ENCODE measurements at regions not wholly inside any gene's neighbourhood (a gene's known extent, or its start where the extent isn't known, plus 50 kb on each side); places are given as distances from the start of the nearest gene placed in this dataset.

DNA sequence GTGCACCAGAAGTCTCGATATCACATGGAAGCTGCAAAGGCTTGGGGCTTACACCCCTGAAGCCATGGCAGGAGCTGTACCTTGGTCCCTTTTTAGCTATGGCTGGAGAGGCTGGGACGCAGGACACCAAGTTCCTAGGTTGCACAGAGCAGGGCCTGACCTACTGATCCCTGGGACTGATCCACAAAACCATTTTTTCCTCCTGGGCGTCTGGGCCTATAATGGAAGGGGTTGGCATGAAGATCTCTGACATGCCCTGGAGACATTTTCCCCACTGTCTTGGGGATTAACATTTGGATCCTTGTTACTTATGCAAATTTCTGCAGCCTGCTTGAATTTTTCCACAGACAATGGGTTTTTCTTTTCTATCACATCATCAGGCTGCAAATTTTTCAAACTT is 286.7 kb upstream of the PTPRD start:
- DNase-seq (ENCODE audit: low read depth) = no peak
- TF ChIP-seq, protein P1, sequence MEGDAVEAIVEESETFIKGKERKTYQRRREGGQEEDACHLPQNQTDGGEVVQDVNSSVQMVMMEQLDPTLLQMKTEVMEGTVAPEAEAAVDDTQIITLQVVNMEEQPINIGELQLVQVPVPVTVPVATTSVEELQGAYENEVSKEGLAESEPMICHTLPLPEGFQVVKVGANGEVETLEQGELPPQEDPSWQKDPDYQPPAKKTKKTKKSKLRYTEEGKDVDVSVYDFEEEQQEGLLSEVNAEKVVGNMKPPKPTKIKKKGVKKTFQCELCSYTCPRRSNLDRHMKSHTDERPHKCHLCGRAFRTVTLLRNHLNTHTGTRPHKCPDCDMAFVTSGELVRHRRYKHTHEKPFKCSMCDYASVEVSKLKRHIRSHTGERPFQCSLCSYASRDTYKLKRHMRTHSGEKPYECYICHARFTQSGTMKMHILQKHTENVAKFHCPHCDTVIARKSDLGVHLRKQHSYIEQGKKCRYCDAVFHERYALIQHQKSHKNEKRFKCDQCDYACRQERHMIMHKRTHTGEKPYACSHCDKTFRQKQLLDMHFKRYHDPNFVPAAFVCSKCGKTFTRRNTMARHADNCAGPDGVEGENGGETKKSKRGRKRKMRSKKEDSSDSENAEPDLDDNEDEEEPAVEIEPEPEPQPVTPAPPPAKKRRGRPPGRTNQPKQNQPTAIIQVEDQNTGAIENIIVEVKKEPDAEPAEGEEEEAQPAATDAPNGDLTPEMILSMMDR (conservative IDR thresholded peaks at IDR 0.05; ENCODE audit: low read depth, low read length) = no peak
- no peak overlapping the region for H3K4me3 ChIP-seq (ENCODE audit: low read depth, low read length)

DNA sequence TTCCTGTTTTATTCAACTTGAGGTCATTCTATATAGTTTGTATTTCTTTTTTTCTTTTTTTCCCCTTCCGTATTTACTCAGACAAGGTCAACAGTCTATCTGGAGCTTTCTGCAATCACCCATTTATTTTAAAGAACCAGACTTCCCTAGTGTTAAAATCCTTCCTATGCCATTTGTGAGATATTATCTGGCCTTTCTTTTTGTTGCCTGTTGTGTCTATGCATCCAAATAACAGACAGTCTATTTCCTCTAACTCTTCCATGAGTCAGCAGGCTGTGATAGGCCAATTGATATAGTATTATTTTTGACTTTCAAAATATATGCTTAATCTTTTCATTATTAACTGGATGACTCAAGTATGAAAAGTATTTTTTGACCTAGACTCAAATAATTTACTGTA is 291.2 kb upstream of the PTPRD start:
- DNase-seq (ENCODE audit: low read depth) = peak; percentile 5
- TF ChIP-seq, protein P1 (conservative IDR thresholded peaks at IDR 0.05; ENCODE audit: low read depth, low read length) = no peak
- H3K4me3 ChIP-seq (ENCODE audit: low read depth, low read length) = no peak overlapping the region

DNA sequence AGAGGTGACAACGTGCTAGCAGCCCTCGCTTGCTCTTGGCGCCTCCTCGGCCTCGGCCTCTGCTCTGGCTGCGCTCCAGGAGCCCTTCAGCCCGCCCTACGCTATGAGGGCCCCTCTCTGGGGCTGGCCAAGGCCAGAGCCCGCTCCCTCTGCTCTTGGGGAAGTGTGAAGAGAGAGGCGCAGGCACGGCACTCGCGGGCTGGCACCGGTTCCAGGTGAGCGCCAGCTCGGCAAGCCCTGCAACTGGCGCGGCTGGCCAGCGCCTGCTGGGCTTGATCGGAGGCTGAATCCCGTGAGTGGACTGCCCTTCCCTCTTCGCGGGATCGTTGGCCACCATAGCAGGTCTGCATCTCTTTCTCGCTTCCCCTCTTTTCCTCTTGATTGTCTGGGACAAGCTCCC is 298.0 kb upstream of the PTPRD start:
- H3K4me3 ChIP-seq (ENCODE audit: low read depth, low read length) = no peak overlapping the region
- TF ChIP-seq, protein P1 (conservative IDR thresholded peaks at IDR 0.05; ENCODE audit: low read depth, low read length) = no peak
- DNase-seq (ENCODE audit: low read depth) = no peak

DNA sequence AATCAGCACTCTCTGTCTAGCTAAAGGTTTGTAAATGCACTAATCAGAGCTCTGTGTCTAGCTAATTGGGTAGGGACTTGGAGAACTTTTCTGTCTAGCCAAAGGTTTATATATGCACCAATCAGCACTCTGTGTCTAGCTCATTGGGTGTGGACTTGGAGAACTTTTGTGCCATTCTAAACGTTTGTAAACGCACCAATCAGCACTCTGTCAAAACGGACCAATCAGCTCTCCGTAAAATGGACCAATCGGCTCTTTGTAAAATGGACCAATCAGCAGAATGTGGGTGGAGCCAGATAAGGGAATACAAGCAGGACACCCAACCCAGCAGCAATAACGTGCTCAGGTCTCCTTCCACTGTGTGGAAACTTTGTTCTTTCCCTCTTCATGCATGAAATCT is 298.6 kb upstream of the PTPRD start:
- TF ChIP-seq, protein P1 (conservative IDR thresholded peaks at IDR 0.05; ENCODE audit: low read depth, low read length) = no peak
- H3K4me3 ChIP-seq (ENCODE audit: low read depth, low read length) = no peak overlapping the region
- no peak for DNase-seq (ENCODE audit: low read depth)

DNA sequence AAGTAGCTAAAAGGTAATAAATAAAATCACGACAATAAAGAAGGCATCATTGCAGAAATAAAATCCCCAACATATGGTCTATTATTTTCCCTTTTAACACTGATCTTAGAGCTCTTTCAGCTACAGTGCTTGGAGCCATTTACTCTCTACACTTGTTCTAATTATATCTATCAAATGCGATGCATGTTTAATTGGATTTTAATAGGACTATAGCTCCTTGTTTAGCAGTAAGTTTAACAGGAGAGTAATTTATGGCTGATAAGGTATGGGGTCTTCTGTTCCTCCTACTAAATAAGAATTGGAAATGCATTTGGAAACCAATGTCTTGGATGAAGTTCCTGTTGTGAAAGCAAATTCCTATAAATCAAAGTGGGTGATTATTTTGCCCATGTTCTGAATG is 304.2 kb upstream of the PTPRD start:
- TF ChIP-seq, protein P1 (conservative IDR thresholded peaks at IDR 0.05; ENCODE audit: low read depth, low read length) = no peak
- DNase-seq (ENCODE audit: low read depth) = no peak
- H3K4me3 ChIP-seq (ENCODE audit: low read depth, low read length) = no peak overlapping the region

DNA sequence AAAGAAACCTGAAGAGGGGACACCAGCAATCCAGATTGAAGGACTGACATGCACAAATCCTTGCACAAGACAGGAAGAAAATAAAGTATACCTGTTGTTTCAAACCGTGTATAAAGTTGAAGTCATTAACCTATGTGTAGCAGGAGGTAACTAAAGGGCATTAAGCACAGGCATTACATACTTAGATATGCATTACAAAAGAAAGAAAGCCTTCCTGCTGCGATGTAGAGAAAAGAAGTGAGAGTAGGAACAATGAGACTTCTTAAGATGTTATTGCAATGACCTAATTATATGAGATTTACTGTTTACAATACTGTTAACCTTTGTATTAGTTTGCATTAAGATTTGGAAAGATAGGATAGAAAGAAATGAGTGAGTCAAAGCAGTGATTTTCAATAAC is 308.9 kb upstream of the PTPRD start:
- TF ChIP-seq, protein P1 (conservative IDR thresholded peaks at IDR 0.05; ENCODE audit: low read depth, low read length) = no peak
- DNase-seq (ENCODE audit: low read depth) = no peak
- H3K4me3 ChIP-seq (ENCODE audit: low read depth, low read length) = no peak overlapping the region

DNA sequence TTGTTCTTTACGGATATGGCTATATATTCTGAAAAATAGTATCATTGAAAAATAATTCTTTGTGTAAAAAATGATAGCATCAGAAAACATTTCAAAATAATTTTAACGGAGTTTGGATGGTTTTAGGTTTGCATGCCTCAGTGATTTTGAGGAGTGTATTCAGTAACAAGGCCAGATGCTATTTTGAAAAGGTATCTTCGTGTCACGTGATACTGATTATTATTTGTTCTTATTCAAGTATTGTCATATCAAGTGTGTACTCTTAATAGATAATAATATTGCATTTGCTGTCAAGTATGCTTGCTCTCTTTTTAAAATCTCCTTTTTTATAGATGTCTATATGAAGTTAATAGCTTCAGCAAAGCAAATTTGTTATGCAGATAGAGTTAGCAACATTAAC is 313.1 kb upstream of the PTPRD start:
- no peak for DNase-seq (ENCODE audit: low read depth)
- no peak overlapping the region for H3K4me3 ChIP-seq (ENCODE audit: low read depth, low read length)
- TF ChIP-seq, protein P1 (conservative IDR thresholded peaks at IDR 0.05; ENCODE audit: low read depth, low read length) = no peak
